ENCODE measurements at regions not wholly inside any gene's neighbourhood (a gene's known extent, or its start where the extent isn't known, plus 50 kb on each side); places are given as distances from the start of the nearest gene placed in this dataset.

GRCh38 chr20:56797023-56797422 lies 167.9 kb downstream of the TFAP2C start:
- Mint-ChIP-seq H3K4me3 (no peak overlapping the region), H3K36me3 (no peaks in the 10 kb centered on the region), H3K9me3 (peaks cover 7% of the 10 kb centered on the region), H3K27ac (no peak overlapping the region), H3K4me1 (peaks cover 13% of the 10 kb centered on the region), H3K27me3 (ENCODE audit: insufficient read depth, low read depth) (peaks cover 8% of the 10 kb centered on the region)
- Histone ChIP-seq H3K27ac (no peak overlapping the region), H4K20me1 (ENCODE audit: low read depth) (no peaks in the 10 kb centered on the region), H3K27me3 (no peaks in the 10 kb centered on the region), H2AFZ (replicated peaks) (no peak overlapping the region), H3F3A (ENCODE audit: low read depth) (no peaks in the 10 kb centered on the region), H3K36me3 (no peaks in the 10 kb centered on the region), H3K4me1 (peaks cover 2% of the 10 kb centered on the region), H3K9ac (no peak overlapping the region), H3K9me3 (ENCODE audit: low read depth) (no peaks in the 10 kb centered on the region), H3K4me2 (no peak overlapping the region), H3K79me2 (ENCODE audit: low read depth) (no peaks in the 10 kb centered on the region), H3K4me3 (no peak overlapping the region)
- TF ChIP-seq EZH2phosphoT487 (IDR thresholded peaks at IDR 0.05) (no peak), EZH2 (IDR thresholded peaks at IDR 0.05) (no peak), CTCF (IDR thresholded peaks at IDR 0.05) (no peak)
- DNase-seq (ENCODE audit: low spot score) = no peak

DNA sequence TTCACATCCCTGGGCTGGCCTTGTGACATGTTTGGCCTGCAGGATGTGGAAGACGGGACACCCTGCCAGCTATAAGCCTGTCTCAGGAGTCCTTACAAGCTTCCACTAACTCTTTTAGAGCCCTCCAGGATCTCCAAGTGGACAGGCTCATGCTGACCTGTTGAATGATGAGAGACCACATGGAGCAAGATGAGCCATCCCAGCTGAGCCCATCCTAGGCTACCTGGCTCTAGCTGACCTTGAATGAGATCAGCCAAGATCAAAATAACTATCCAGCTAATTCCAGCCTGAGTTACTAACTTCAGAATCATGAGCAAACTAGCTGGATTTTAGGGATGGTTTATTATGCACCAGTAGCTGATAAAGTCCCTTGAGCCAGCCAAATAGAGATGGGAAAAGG lies 169.5 kb downstream of the TFAP2C start:
- H3K27me3 ChIP-seq = no peaks in the 10 kb centered on the region
- no peak overlapping the region for H3K27ac Mint-ChIP-seq
- peaks cover 26% of the 10 kb centered on the region for H3K4me1 Mint-ChIP-seq

GRCh38 chr20:56799187-56799586 lies 170.1 kb downstream of the TFAP2C start:
- Histone ChIP-seq H3K27ac (no peak overlapping the region), H3K79me2 (ENCODE audit: low read depth) (no peaks in the 10 kb centered on the region), H3K27me3 (no peaks in the 10 kb centered on the region), H3F3A (ENCODE audit: low read depth) (peaks cover 1% of the 10 kb centered on the region), H2AFZ (replicated peaks) (no peak overlapping the region), H4K20me1 (ENCODE audit: low read depth) (no peaks in the 10 kb centered on the region), H3K4me2 (no peak overlapping the region), H3K4me1 (peaks cover 8% of the 10 kb centered on the region), H3K4me3 (no peak overlapping the region), H3K9me3 (ENCODE audit: low read depth) (no peaks in the 10 kb centered on the region), H3K9ac (no peak overlapping the region), H3K36me3 (no peaks in the 10 kb centered on the region)
- DNase-seq (ENCODE audit: low spot score) = no peak
- peaks cover 7% of the 10 kb centered on the region for H3K9me3 Mint-ChIP-seq
- no peak overlapping the region for H3K4me3 Mint-ChIP-seq
- no peaks in the 10 kb centered on the region for H3K36me3 Mint-ChIP-seq
- TF ChIP-seq CTCF (IDR thresholded peaks at IDR 0.05) (no peak), EZH2phosphoT487 (IDR thresholded peaks at IDR 0.05) (no peak), EZH2 (IDR thresholded peaks at IDR 0.05) (no peak)
- H3K4me1 Mint-ChIP-seq = peaks cover 25% of the 10 kb centered on the region
- no peak overlapping the region for H3K27ac Mint-ChIP-seq
- peaks cover 6% of the 10 kb centered on the region for H3K27me3 Mint-ChIP-seq (ENCODE audit: insufficient read depth, low read depth)

More for the DNA sequence above, 169.5 kb downstream of the TFAP2C start:
- H3F3A ChIP-seq (ENCODE audit: low read depth) = no peaks in the 10 kb centered on the region
- Mint-ChIP-seq H3K4me3 (no peak overlapping the region), H3K27me3 (ENCODE audit: insufficient read depth, low read depth) (peaks cover 8% of the 10 kb centered on the region), H3K9me3 (peaks cover 7% of the 10 kb centered on the region), H3K36me3 (no peaks in the 10 kb centered on the region)
- no peak overlapping the region for H3K27ac ChIP-seq
- DNase-seq (ENCODE audit: low spot score) = no peak
- no peak overlapping the region for H3K9ac ChIP-seq
- H4K20me1 ChIP-seq (ENCODE audit: low read depth) = no peaks in the 10 kb centered on the region
- no peaks in the 10 kb centered on the region for H3K79me2 ChIP-seq (ENCODE audit: low read depth)
- H2AFZ ChIP-seq (replicated peaks) = no peak overlapping the region
- H3K36me3 ChIP-seq = no peaks in the 10 kb centered on the region
- H3K4me2 ChIP-seq = no peak overlapping the region
- TF ChIP-seq CTCF (IDR thresholded peaks at IDR 0.05) = no peak
- TF ChIP-seq EZH2 (IDR thresholded peaks at IDR 0.05) = no peak
- TF ChIP-seq EZH2phosphoT487 (IDR thresholded peaks at IDR 0.05) = no peak
- H3K4me3 ChIP-seq = no peak overlapping the region
- H3K4me1 ChIP-seq = peaks cover 6% of the 10 kb centered on the region
- no peaks in the 10 kb centered on the region for H3K9me3 ChIP-seq (ENCODE audit: low read depth)
